ENCODE measurements at regions not wholly inside any gene's neighbourhood (a gene's known extent, or its start where the extent isn't known, plus 50 kb on each side); places are given as distances from the start of the nearest gene placed in this dataset.

DNA sequence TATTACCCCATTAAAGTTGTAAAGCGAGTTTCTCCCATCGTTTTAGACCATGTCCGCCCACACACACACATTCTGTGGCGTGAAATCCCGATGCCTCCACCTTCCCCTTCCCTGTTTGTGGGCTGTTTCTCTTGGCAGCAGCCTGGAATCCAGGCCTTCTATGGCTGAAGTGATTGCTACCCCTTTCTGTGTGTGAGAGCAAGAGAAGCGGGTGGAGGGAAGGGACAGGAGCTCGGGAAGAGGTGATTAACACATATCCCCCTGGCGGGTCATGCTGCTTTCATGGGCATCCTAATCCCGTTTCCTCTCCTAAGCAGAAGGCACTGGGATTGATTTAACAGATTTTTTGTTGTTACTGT, 283.8 kb upstream of the RGMA start:
- TF ChIP-seq, protein P1, sequence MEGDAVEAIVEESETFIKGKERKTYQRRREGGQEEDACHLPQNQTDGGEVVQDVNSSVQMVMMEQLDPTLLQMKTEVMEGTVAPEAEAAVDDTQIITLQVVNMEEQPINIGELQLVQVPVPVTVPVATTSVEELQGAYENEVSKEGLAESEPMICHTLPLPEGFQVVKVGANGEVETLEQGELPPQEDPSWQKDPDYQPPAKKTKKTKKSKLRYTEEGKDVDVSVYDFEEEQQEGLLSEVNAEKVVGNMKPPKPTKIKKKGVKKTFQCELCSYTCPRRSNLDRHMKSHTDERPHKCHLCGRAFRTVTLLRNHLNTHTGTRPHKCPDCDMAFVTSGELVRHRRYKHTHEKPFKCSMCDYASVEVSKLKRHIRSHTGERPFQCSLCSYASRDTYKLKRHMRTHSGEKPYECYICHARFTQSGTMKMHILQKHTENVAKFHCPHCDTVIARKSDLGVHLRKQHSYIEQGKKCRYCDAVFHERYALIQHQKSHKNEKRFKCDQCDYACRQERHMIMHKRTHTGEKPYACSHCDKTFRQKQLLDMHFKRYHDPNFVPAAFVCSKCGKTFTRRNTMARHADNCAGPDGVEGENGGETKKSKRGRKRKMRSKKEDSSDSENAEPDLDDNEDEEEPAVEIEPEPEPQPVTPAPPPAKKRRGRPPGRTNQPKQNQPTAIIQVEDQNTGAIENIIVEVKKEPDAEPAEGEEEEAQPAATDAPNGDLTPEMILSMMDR (conservative IDR thresholded peaks at IDR 0.05; ENCODE audit: low read depth, low read length): no peak
- TF ChIP-seq BHLHE40 (IDR thresholded peaks at IDR 0.05; ENCODE audit: low read depth, low read length) (no peak), CEBPB (IDR thresholded peaks at IDR 0.05; ENCODE audit: low read depth, low read length) (no peak), POLR2A (IDR thresholded peaks at IDR 0.05; ENCODE audit: low read depth, low read length) (no peak), MAZ (IDR thresholded peaks at IDR 0.05; ENCODE audit: borderline replicate concordance, low read depth, low read length) (no peak), SMC3 (IDR thresholded peaks at IDR 0.05; ENCODE audit: low read depth, low read length) (no peak), NFE2L2 (IDR thresholded peaks at IDR 0.05; ENCODE audit: low read depth, low read length) (no peak), RAD21 (IDR thresholded peaks at IDR 0.05; ENCODE audit: low read length) (no peak)
- TF ChIP-seq, protein P2, sequence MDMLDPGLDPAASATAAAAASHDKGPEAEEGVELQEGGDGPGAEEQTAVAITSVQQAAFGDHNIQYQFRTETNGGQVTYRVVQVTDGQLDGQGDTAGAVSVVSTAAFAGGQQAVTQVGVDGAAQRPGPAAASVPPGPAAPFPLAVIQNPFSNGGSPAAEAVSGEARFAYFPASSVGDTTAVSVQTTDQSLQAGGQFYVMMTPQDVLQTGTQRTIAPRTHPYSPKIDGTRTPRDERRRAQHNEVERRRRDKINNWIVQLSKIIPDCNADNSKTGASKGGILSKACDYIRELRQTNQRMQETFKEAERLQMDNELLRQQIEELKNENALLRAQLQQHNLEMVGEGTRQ (IDR thresholded peaks at IDR 0.05; ENCODE audit: low read depth, low read length): no peak
